ENCODE measurements at regions not wholly inside any gene's neighbourhood (a gene's known extent, or its start where the extent isn't known, plus 50 kb on each side); places are given as distances from the start of the nearest gene placed in this dataset.

DNA sequence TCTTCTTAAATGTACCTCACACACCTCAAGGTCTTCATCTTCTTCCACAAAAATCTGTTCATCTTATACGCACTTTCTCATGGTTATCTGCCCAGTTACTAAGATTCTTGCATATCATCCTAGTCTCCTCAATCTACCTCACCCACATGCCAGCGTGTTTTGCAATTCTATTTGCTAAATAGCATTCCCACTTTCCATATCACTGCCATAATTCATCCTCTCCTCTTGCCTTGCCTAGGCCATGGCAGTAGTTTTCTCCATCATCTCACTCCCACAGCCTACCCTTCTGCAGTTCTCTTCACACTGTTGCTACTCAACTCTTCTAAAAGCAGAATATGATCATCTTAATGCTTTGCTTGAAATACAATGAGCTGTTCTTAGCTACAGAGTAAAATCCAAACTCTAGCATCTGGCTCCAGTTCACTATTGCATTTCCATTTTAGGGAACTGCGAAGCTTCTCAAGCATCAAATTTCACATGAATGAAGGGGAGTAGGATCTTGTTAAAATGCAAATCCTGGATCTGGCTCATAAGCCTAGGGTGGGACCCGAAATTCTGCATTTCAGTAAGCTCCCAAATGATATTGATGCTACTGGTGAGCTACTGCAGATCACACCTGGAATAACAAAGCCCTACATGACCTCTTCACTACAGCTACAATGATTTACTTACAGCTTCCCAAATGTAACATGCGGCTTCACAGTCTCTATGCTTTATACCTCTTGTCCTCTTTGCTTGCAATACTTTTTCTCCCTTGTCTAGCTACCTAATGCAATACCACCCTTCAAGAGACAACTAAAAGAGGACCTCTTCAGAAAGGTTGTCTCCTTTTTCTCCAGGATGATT, 293.9 kb downstream of the SATB2 start:
- TF ChIP-seq, protein P1, sequence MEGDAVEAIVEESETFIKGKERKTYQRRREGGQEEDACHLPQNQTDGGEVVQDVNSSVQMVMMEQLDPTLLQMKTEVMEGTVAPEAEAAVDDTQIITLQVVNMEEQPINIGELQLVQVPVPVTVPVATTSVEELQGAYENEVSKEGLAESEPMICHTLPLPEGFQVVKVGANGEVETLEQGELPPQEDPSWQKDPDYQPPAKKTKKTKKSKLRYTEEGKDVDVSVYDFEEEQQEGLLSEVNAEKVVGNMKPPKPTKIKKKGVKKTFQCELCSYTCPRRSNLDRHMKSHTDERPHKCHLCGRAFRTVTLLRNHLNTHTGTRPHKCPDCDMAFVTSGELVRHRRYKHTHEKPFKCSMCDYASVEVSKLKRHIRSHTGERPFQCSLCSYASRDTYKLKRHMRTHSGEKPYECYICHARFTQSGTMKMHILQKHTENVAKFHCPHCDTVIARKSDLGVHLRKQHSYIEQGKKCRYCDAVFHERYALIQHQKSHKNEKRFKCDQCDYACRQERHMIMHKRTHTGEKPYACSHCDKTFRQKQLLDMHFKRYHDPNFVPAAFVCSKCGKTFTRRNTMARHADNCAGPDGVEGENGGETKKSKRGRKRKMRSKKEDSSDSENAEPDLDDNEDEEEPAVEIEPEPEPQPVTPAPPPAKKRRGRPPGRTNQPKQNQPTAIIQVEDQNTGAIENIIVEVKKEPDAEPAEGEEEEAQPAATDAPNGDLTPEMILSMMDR (IDR thresholded peaks at IDR 0.05): no peak
- no peak for TF ChIP-seq POLR2A (IDR thresholded peaks at IDR 0.05)
